HG03432 (cell line): ENCODE measurements at regions not wholly inside any gene's neighbourhood (a gene's known extent, or its start where the extent isn't known, plus 50 kb on each side); places are given as distances from the start of the nearest gene placed in this dataset.
"Not testable (repeated sequence)": the region's sequence is repeated elsewhere in the genome, so short reads cannot be mapped to it uniquely, and the experiment has no call there.

Experiments used
- ATAC-seq: cut with Tn5 transposase; IDR thresholded peaks from one replicate; pipeline ENCODE4 v1.9.1; 2021; ENCODE audit warnings: mild to moderate bottlenecking, moderate library complexity; ENCODE audit not compliant: unreplicated experiment

- no peak for ATAC-seq
Observed at GRCh38 chrX:43188296-43188695, 410.3 kb upstream of the PPP1R2C start.

GRCh38 chrX:43211570-43211969, 433.6 kb upstream of the PPP1R2C start:
- no peak for ATAC-seq

DNA sequence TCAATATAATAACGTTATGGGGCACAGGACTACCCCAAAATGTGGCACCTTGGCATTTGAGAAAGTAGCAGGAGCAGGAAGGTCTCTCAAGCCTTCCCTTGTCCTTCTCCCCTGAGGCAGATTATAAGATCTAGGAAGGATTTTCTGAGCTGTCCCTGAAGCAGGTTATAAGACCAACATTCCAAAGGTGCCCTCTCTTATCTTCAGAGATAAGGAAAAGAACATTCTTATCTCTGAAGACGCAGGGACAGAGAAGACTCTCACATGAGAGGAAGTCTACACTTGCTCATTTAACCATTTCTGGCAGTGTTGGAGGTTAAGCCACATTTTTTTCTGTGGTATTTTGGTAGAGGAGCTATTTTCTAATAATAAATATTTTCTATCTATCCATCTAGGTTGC, 437.9 kb upstream of the MAOA start:
- ATAC-seq: no peak

DNA sequence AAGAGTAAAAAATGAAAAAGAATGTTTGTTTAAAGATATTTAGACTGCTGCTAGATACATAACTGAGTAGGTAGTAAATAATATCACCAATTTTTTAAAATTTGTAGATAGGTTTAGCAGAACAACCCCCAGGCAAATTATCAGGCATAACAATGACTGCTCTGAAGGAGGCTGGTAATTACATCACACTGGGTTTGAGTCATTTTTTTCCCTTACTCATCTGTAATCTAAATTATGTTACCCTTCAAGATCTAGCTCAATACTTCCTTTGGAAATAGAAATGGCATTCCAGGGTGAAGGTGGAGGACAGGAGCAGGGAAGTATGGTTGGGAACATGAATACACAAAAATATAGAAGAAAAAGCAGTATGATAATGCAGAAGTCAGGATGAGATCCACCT, 431.6 kb upstream of the MAOA start:
- ATAC-seq: no peak

DNA sequence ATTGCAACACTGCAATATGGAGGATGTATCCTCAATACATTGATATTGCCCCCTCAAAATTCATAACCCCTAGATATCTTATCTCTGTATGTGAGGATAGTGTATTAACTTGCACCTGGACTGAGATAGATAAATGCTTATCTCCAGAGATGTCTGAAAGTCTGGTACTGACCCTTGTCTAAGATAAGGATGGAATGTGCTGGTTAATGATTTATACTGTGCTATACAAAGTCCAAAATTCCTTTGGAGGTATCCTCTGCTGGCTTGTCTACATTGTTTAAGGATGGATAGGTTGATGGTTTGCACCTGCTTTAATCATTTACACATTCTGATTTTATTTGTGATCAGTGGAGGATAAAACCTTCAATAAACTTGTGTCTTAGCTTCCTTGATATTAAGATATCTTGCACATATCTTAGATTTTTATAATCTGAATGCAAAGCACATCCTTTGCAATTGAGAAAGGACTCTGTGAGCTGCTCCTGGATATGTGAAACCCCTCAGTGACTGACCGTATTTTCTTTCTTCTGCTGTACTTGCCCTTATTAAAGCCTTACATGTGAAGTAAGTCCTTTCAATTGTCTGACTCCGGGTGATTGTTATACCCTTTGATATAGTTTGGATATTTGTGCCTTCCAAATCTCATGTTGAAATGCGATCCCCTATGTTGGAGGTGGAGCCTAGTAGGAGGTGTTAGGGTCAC, 430.3 kb upstream of the MAOA start:
- no peak for ATAC-seq

DNA sequence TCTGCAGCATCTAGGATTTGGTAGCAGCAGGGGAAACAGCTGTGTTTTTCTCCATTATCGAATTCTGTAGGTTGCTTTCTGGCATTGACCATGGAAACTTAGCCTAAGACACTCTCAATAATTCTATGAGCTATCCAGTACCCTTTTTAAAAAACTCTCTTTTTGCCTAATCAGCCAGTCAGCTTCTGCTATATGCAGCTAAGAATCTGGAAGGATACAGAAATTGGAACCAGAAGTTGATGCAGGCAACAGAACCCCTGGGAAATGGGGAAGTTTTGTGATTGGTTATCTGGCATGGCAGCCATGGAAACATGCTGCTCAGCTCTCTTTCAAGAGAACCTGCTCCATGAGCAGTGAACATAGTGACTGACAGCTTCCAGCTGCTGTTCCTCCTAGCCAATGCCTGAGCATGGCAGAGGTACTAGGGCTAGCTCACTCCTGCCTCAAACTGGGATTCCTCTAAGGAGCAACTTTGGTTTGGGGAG, 417.6 kb upstream of the MAOA start:
- ATAC-seq: no peak

DNA sequence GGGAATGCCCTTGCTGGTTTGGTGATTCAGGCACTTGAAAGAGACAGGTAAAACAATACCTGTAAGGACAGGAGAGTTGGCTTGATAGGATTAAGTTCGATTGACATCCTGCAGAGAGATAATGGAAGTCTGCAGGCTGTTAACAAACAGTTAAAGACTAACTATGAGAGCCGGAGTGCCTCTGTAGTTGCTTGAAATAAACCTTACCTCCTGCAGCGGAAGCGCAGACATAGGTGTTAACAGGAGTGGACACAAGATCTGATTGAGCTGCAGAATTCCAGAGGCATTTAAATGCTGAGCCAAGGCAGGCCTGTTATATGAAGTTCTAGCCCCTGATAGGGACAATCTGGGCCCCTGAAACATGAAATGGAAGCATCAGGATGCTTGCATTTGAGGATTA, 416.7 kb upstream of the MAOA start:
- no peak for ATAC-seq

DNA sequence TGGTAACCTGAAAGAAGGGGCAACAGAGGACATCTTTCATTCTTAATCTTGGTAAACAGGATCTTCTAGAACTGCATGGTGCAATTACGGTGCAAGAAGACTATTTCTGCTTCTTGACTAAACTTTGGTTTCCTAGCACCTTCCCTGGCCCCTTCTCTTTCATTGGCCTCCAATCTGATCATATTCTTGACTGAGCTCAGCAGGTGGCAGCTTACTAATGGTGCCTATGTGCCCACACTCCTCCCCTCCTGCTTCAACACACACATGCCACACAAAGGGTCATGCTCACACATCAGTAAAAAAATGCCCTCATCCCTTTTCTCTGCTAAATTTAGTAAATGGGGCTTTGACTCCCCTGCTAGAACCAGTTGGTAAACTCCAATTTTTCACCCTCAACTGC, 400.5 kb upstream of the MAOA start:
- no peak for ATAC-seq

- ATAC-seq: no peak
Observed at GRCh38 chrX:43266487-43266886, 389.6 kb upstream of the MAOA start.

DNA sequence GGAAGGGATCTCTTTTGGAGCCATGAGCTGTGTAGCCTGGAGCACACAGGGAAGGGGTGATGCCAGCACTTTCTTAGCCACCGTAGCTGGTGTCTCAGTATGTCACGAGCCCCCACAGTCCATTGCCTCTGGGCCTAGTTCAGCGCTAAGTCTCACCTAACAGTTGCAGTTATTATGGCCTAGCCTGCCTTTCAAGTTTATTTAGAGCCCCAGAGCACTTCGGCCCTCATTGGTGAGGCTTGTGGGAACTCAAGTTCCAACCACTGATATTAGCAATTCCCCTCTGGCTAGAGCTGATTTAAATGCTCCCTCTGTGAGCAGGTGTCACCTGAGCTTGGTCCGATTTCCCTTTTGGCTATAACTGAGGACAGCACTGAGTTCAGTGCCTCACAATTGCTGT, 388.4 kb upstream of the MAOA start:
- no peak for ATAC-seq

DNA sequence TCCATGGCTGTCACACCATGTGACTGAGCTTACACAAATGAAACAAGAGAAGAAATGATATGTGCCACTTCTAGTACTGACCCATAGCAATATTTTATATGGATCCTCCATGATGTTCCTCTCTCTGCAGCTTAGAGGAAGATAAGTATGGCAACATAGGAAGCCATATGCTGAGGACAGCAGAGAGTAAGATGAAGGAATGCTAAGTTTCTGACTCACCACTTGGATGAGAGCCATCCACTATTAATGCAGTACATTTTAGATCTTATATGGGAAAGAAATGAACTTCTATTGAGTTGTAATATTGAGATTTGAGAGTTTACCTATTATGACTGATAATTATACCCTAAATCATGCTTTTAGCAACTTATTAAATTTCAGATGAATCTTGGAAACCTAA, 386.9 kb upstream of the MAOA start:
- ATAC-seq: no peak

DNA sequence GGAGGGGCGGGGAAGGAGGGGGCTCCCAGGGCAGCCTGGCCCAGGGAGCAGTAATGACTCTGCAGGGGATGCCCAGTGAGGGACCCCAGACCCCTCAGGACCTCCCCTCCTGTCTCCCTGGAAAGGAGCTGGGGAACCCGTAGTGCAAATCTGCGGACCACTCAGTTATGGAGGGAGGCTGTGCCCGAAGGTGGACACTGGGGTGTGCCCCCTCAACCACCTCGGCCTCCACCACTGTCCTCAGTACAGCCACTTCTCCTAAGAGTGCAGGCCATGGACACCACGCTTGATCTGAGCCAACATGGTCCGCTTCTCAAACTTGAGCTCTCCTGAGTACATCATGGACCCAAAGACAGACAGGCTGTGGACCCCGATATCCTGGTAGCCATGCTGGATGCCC, 378.2 kb upstream of the MAOA start:
- no peak for ATAC-seq

GRCh38 chrX:43278440-43278839, 377.7 kb upstream of the MAOA start:
- no peak for ATAC-seq

DNA sequence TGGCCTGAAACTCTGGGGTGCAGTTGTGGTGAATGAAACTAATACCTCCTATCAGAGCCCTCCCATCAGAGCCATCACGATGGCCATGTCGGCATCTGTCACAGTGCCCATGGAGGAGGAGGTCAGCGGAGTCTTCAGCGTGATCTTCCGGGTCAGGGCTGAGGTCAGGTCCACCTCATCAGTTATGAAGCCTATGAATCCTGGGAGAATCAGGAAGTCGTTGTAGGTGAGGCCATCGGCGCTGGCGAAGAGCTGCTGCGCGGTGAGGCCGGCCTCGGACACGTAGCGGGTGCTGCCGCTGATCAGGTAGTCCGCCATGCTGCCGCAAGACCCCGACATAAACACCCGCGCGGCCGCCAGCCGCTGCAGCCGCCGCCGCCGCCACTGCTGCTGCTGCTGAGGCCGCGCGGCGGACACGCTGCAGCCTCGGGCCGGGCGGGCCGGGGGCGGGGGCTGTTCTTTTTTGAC, 376.7 kb upstream of the MAOA start:
- ATAC-seq: no peak

DNA sequence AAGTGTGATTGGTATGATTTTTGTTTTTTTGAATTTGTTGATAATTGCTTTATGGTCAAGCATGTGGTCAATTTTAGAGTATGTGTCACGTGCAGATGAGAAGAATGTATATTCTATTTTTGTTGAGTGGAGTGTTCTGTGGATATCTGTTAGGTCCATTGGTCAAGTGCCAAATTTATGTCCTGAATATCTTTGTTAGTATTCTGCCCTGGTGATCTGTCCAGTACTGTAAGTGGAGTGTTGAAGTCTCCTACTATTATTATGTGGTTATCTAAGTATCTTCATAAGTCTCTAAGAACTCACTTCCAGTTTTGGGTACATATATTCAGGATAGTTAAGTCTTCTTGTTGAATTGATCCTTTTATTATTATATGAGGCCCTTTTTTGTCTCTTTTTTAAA, 372.9 kb upstream of the MAOA start:
- no peak for ATAC-seq

DNA sequence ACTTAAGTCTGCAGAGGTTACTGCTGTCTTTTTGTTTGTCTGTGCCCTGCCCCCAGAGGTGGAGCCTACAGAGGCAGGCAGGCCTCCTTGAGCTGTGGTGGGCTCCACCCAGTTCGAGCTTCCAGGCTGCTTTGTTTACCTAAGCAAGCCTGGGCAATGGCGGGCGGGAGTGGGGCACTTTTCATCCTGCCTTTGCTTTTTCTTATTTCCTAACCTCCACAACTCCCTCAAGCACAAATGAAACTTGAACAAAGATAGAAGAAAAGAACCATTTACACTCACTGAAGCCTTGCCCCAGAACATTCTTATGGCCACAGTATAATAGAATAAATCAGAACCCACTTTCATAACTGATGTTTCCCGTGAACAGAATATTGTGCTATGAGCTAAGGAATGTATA, 344.5 kb upstream of the MAOA start:
- ATAC-seq: not testable (repeated sequence)

GRCh38 chrX:43313035-43313434, 343.1 kb upstream of the MAOA start:
- no peak for ATAC-seq

DNA sequence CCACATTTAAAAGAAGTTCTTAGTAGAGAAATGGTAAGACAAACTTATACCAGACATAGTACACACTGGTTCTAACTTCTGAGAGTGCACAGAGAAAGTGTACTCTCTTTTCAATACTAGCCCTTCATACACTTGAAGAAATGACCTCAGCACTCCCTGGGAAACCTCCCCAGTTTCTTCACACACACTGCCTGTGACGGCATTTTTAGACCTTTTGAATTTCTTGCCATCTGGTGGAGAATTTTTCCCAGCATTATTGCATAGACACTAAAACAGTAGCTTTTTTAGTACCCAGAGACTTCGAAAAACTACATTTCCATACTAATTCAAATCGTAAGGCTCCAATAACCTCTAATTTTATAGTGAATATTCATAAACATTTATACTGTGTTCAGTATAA, 341.6 kb upstream of the MAOA start:
- ATAC-seq: no peak

DNA sequence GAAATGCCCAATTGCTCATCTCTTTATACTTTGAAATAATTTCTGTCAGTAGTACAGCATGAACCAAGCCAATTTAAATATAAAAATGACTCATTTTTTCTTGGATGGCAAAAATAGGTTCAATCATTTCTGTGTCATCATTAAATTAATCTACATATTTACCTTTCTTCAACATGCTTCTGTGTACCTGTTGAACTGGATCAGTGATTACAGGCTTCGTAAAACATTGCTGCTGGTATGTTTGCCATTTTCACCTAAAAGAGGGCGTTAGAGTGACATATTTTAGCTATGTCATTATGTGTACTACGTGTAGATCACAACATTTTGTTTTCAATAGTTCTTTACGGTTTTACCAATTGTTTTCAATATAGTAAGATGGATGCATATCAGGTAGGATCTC, 340.5 kb upstream of the MAOA start:
- ATAC-seq: no peak

GRCh38 chrX:43316146-43316545, 340.0 kb upstream of the MAOA start:
- ATAC-seq: no peak

GRCh38 chrX:43317378-43317777, 338.7 kb upstream of the MAOA start:
- no peak for ATAC-seq

DNA sequence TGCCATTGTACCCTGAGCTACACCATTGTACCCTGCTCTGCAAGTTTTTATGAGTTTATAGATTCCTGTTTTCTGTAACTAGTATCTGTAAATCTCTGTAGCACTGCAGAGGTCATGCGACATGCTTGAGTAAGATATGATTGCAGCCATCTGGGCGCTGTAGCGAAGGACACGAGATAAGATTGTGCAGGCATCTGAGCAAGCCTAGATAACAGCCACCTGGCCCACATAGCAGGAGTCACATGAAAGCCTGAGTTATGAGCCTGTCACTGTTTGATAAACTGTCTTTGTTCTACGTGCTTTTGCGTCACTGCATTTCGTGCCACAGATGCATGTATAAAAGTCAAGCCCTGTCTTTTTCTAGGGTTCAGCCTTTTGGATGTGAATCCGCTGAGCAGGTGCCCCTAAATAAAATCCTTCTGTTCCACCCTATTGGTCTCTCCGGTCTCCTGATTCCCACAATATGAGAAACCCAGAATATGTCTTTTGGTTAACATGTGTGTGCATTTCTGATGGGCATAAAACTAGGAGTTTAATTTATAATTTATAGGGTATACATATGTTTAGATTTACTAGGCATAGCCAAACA, 327.6 kb upstream of the MAOA start:
- ATAC-seq: no peak

DNA sequence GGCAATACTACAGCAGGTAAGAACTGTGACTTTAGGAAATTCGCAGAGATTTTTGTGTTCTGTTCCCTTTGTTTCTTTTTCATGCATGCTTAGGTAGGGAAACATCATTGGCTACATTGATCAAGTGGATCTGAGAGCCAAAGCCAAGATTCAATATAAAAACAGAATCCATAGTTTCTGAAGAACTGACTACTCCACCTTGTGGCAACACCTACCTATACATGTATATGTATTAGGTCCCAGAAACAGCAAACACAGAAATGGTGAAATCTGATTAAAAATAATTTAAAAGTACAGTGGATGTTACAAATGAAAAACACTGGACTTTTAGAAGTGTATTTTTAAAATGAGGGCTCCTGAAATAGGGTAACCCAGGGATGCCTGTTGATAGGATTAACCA, 322.6 kb upstream of the MAOA start:
- ATAC-seq: no peak
